ENCODE measurements at regions not wholly inside any gene's neighbourhood (a gene's known extent, or its start where the extent isn't known, plus 50 kb on each side); places are given as distances from the start of the nearest gene placed in this dataset.

GRCh38 chr10:64102916-64103315 lies 581.7 kb downstream of the REEP3 start:
- DNase-seq = no peak
- in situ Hi-C loops (cut with HindIII; ENCODE audit: low pct_ligation_motif_present, low sequenced_read_pairs) = no loop called here
- TF ChIP-seq CTCF (IDR thresholded peaks at IDR 0.05; ENCODE audit: low read depth, low read length, missing control alignments) = no peak
- no peak overlapping the region for H3K4me3 ChIP-seq (ENCODE audit: low read depth, low read length)
- H3K36me3 ChIP-seq (replicated peaks) = no peaks in the 10 kb centered on the region
- H3K27ac ChIP-seq = no peak overlapping the region
- no peaks in the 10 kb centered on the region for H3K27me3 ChIP-seq (replicated peaks)

GRCh38 chr10:64103750-64104470 lies 582.7 kb downstream of the REEP3 start:
- Histone ChIP-seq H3K36me3 (replicated peaks) (no peaks in the 10 kb centered on the region), H3K27ac (no peak overlapping the region), H3K27me3 (replicated peaks) (no peaks in the 10 kb centered on the region), H3K4me3 (ENCODE audit: low read depth, low read length) (no peak overlapping the region)
- no peak for TF ChIP-seq CTCF (IDR thresholded peaks at IDR 0.05; ENCODE audit: low read depth, low read length, missing control alignments)
- no peak for DNase-seq
- in situ Hi-C loops (cut with HindIII; ENCODE audit: low pct_ligation_motif_present, low sequenced_read_pairs) = no loop called here

GRCh38 chr10:64109926-64110495 lies 588.8 kb downstream of the REEP3 start:
- in situ Hi-C loops (cut with HindIII; ENCODE audit: low pct_ligation_motif_present, low sequenced_read_pairs) = no loop called here
- Histone ChIP-seq H3K4me3 (ENCODE audit: low read depth, low read length) (no peak overlapping the region), H3K27me3 (replicated peaks) (no peaks in the 10 kb centered on the region), H3K36me3 (replicated peaks) (no peaks in the 10 kb centered on the region), H3K27ac (no peak overlapping the region)
- no peak for DNase-seq
- no peak for TF ChIP-seq CTCF (IDR thresholded peaks at IDR 0.05; ENCODE audit: low read depth, low read length, missing control alignments)

GRCh38 chr10:64112701-64113355 lies 591.6 kb downstream of the REEP3 start:
- in situ Hi-C loops (cut with HindIII; ENCODE audit: low pct_ligation_motif_present, low sequenced_read_pairs) = no loop called here
- H3K36me3 ChIP-seq (replicated peaks) = no peaks in the 10 kb centered on the region
- no peak overlapping the region for H3K27ac ChIP-seq
- no peak overlapping the region for H3K4me3 ChIP-seq (ENCODE audit: low read depth, low read length)
- no peak for DNase-seq
- H3K27me3 ChIP-seq (replicated peaks) = no peaks in the 10 kb centered on the region
- no peak for TF ChIP-seq CTCF (IDR thresholded peaks at IDR 0.05; ENCODE audit: low read depth, low read length, missing control alignments)

- no peak overlapping the region for H3K4me3 ChIP-seq (ENCODE audit: low read depth, low read length)
- H3K36me3 ChIP-seq (replicated peaks) = no peaks in the 10 kb centered on the region
- DNase-seq = no peak
- H3K27me3 ChIP-seq (replicated peaks) = no peaks in the 10 kb centered on the region
- in situ Hi-C loops (cut with HindIII; ENCODE audit: low pct_ligation_motif_present, low sequenced_read_pairs) = no loop called here
- no peak overlapping the region for H3K27ac ChIP-seq
- no peak for TF ChIP-seq CTCF (IDR thresholded peaks at IDR 0.05; ENCODE audit: low read depth, low read length, missing control alignments)
Observed at GRCh38 chr10:64113375-64113774, 592.2 kb downstream of the REEP3 start.
